ENCODE measurements at regions not wholly inside any gene's neighbourhood (a gene's known extent, or its start where the extent isn't known, plus 50 kb on each side); places are given as distances from the start of the nearest gene placed in this dataset.

GRCh38 chr7:106545275-106545674 lies 115.7 kb downstream of the CCDC71L start:
- no peak for DNase-seq (ENCODE audit: low spot score)
- Histone ChIP-seq H3K27me3 (replicated peaks; ENCODE audit: insufficient read depth, low read depth, low read length, poor library complexity) (no peaks in the 10 kb centered on the region), H3K27ac (ENCODE audit: low read depth, low read length, poor library complexity, severe bottlenecking) (no peak overlapping the region), H3K4me3 (ENCODE audit: low read depth, low read length, poor library complexity, severe bottlenecking) (no peak overlapping the region), H3K36me3 (ENCODE audit: insufficient read depth, low read length, poor library complexity, severe bottlenecking) (no peaks in the 10 kb centered on the region), H3K9me3 (ENCODE audit: low read depth, low read length, poor library complexity, severe bottlenecking) (no peaks in the 10 kb centered on the region), H3K4me1 (ENCODE audit: insufficient read depth, low read length, poor library complexity, severe bottlenecking) (no peaks in the 10 kb centered on the region)
- CTCF ChIA-PET, result no interaction called here
- no peak for TF ChIP-seq CTCF (conservative IDR thresholded peaks at IDR 0.05; ENCODE audit: low read depth, low read length)
- no peak for TF ChIP-seq EZH2 (IDR thresholded peaks at IDR 0.05; ENCODE audit: borderline replicate concordance, low read depth, low read length, poor library complexity, severe bottlenecking)
- POLR2A ChIA-PET (ENCODE audit: low non-redundant PET), result no interaction called here
- intact Hi-C loops (cut with micrococcal nuclease; ENCODE audit: unreplicated experiment), result no loop called here
- no TSS peak for BruUV-seq (replicated peaks)

- TF ChIP-seq EZH2 (IDR thresholded peaks at IDR 0.05; ENCODE audit: borderline replicate concordance, low read depth, low read length, poor library complexity, severe bottlenecking), result no peak
- TF ChIP-seq CTCF (conservative IDR thresholded peaks at IDR 0.05; ENCODE audit: low read depth, low read length), result no peak
- Histone ChIP-seq H3K27ac (ENCODE audit: low read depth, low read length, poor library complexity, severe bottlenecking) (no peak overlapping the region), H3K4me1 (ENCODE audit: insufficient read depth, low read length, poor library complexity, severe bottlenecking) (no peaks in the 10 kb centered on the region), H3K27me3 (replicated peaks; ENCODE audit: insufficient read depth, low read depth, low read length, poor library complexity) (no peaks in the 10 kb centered on the region), H3K36me3 (ENCODE audit: insufficient read depth, low read length, poor library complexity, severe bottlenecking) (no peaks in the 10 kb centered on the region), H3K4me3 (ENCODE audit: low read depth, low read length, poor library complexity, severe bottlenecking) (no peak overlapping the region), H3K9me3 (ENCODE audit: low read depth, low read length, poor library complexity, severe bottlenecking) (no peaks in the 10 kb centered on the region)
- CTCF ChIA-PET, result interaction anchor here (0.6 to 1.9 kb wide), 6 partner anchors 36 to 401 kb away, joined by 3 to 27 read pairs (median 7); no protein-coding TSS in a partner anchor
- BruUV-seq (replicated peaks), result no TSS peak
- no peak for DNase-seq (ENCODE audit: low spot score)
- POLR2A ChIA-PET (ENCODE audit: low non-redundant PET), result interaction anchor here (0.6 kb wide), 1 partner anchor 10 kb away, joined by 9 read pairs; no protein-coding TSS in a partner anchor
- intact Hi-C loops (cut with micrococcal nuclease; ENCODE audit: unreplicated experiment), result loop anchor here (2.0 kb wide), 1 partner anchor 118 kb away; the partner anchor contains the start of gene CCDC71L
Observed at GRCh38 chr7:106543221-106543757, 117.7 kb downstream of the CCDC71L start.

- Histone ChIP-seq H3K4me3 (ENCODE audit: low read depth, low read length, poor library complexity, severe bottlenecking) (no peak overlapping the region), H3K27ac (ENCODE audit: low read depth, low read length, poor library complexity, severe bottlenecking) (no peak overlapping the region), H3K27me3 (replicated peaks; ENCODE audit: insufficient read depth, low read depth, low read length, poor library complexity) (no peaks in the 10 kb centered on the region), H3K9me3 (ENCODE audit: low read depth, low read length, poor library complexity, severe bottlenecking) (no peaks in the 10 kb centered on the region), H3K4me1 (ENCODE audit: insufficient read depth, low read length, poor library complexity, severe bottlenecking) (no peaks in the 10 kb centered on the region), H3K36me3 (ENCODE audit: insufficient read depth, low read length, poor library complexity, severe bottlenecking) (no peaks in the 10 kb centered on the region)
- BruUV-seq (replicated peaks), result no TSS peak
- DNase-seq (ENCODE audit: low spot score), result peak; percentile 79
- POLR2A ChIA-PET (ENCODE audit: low non-redundant PET), result interaction anchor here (0.6 kb wide), 1 partner anchor 11 kb away, joined by 9 read pairs; no protein-coding TSS in a partner anchor
- intact Hi-C loops (cut with micrococcal nuclease; ENCODE audit: unreplicated experiment), result loop anchor here (1.0 to 2.0 kb wide), 2 partner anchors 118 to 195 kb away; partner anchors contain the start of gene CCDC71L
- CTCF ChIA-PET, result interaction anchor here (0.6 to 1.3 kb wide), 5 partner anchors 36 to 402 kb away, joined by 3 to 27 read pairs (median 7); no protein-coding TSS in a partner anchor
- TF ChIP-seq EZH2 (IDR thresholded peaks at IDR 0.05; ENCODE audit: borderline replicate concordance, low read depth, low read length, poor library complexity, severe bottlenecking) (no peak), CTCF (conservative IDR thresholded peaks at IDR 0.05; ENCODE audit: low read depth, low read length) (peak; percentile 80)
Observed at GRCh38 chr7:106542550-106543220, 118.3 kb downstream of the CCDC71L start.

Data from A673 (cell line).